ENCODE measurements at regions not wholly inside any gene's neighbourhood (a gene's known extent, or its start where the extent isn't known, plus 50 kb on each side); places are given as distances from the start of the nearest gene placed in this dataset.

DNA sequence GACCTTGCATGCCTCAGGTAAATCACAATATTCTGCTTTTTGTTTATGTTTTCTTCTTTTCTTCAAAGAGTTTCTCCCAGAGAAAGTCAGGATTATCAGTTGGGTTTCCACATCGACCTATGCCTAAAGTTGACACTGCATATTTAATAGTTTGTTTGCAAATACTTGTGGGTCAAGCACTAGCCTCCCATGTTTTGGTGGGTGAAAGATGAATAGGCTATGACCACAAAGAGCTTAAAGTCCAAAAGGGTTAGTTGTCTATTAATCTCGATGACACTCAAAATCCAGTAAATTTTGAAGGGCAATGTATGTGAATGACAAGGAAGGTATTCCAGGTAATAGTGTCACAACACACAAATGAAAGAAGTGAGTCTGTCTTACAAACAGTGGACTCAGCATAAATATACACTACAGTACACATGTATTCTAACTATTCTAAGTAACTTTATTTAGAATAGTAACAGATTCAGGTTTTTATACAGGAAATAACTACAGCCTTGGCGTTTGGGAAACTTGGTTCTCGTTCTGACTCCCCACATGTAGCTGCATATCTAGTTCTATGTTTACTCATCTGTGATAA is 667.1 kb downstream of the PCDH17 start:
- TF ChIP-seq ISL1 (CRISPR knock-in tag; IDR thresholded peaks at IDR 0.05) (no peak), ZNF8 (CRISPR knock-in tag; IDR thresholded peaks at IDR 0.05) (no peak), CSDC2 (CRISPR knock-in tag; IDR thresholded peaks at IDR 0.05) (no peak)
- TF ChIP-seq, protein P1, sequence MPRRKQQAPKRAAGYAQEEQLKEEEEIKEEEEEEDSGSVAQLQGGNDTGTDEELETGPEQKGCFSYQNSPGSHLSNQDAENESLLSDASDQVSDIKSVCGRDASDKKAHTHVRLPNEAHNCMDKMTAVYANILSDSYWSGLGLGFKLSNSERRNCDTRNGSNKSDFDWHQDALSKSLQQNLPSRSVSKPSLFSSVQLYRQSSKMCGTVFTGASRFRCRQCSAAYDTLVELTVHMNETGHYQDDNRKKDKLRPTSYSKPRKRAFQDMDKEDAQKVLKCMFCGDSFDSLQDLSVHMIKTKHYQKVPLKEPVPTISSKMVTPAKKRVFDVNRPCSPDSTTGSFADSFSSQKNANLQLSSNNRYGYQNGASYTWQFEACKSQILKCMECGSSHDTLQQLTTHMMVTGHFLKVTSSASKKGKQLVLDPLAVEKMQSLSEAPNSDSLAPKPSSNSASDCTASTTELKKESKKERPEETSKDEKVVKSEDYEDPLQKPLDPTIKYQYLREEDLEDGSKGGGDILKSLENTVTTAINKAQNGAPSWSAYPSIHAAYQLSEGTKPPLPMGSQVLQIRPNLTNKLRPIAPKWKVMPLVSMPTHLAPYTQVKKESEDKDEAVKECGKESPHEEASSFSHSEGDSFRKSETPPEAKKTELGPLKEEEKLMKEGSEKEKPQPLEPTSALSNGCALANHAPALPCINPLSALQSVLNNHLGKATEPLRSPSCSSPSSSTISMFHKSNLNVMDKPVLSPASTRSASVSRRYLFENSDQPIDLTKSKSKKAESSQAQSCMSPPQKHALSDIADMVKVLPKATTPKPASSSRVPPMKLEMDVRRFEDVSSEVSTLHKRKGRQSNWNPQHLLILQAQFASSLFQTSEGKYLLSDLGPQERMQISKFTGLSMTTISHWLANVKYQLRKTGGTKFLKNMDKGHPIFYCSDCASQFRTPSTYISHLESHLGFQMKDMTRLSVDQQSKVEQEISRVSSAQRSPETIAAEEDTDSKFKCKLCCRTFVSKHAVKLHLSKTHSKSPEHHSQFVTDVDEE (CRISPR knock-in tag; IDR thresholded peaks at IDR 0.05), result no peak
- TF ChIP-seq, protein P2, sequence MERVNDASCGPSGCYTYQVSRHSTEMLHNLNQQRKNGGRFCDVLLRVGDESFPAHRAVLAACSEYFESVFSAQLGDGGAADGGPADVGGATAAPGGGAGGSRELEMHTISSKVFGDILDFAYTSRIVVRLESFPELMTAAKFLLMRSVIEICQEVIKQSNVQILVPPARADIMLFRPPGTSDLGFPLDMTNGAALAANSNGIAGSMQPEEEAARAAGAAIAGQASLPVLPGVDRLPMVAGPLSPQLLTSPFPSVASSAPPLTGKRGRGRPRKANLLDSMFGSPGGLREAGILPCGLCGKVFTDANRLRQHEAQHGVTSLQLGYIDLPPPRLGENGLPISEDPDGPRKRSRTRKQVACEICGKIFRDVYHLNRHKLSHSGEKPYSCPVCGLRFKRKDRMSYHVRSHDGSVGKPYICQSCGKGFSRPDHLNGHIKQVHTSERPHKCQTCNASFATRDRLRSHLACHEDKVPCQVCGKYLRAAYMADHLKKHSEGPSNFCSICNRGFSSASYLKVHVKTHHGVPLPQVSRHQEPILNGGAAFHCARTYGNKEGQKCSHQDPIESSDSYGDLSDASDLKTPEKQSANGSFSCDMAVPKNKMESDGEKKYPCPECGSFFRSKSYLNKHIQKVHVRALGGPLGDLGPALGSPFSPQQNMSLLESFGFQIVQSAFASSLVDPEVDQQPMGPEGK (CRISPR knock-in tag; IDR thresholded peaks at IDR 0.05; ENCODE audit: borderline replicate concordance), result no peak
- ATAC-seq, result no peak

DNA sequence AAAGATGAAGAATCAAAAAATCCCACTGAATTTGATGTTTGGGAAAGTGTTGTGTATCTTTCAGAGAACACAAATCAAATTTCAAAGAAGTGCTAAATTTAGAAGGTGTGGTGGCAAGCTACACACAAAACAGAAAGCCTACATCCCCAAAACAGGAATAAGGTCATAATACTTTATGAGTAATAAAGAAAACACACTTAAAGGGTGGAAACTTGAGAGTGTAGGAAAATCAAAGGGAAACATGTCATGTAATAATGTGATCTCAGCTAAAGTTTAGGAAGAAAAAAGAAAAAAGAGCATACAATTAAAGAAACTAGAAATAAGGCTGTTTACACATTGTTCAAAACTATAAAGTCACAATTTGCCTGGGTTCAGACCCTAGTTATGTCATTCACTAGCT is 668.7 kb downstream of the PCDH17 start:
- no peak for ATAC-seq
- TF ChIP-seq ZC3H10 (CRISPR knock-in tag; IDR thresholded peaks at IDR 0.05), result no peak
- TF ChIP-seq, protein P1 (CRISPR knock-in tag; IDR thresholded peaks at IDR 0.05), result no peak
- TF ChIP-seq, protein P3, sequence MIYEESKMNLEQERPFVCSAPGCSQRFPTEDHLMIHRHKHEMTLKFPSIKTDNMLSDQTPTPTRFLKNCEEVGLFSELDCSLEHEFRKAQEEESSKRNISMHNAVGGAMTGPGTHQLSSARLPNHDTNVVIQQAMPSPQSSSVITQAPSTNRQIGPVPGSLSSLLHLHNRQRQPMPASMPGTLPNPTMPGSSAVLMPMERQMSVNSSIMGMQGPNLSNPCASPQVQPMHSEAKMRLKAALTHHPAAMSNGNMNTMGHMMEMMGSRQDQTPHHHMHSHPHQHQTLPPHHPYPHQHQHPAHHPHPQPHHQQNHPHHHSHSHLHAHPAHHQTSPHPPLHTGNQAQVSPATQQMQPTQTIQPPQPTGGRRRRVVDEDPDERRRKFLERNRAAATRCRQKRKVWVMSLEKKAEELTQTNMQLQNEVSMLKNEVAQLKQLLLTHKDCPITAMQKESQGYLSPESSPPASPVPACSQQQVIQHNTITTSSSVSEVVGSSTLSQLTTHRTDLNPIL (CRISPR knock-in tag; IDR thresholded peaks at IDR 0.05; ENCODE audit: low read depth), result no peak
- TF ChIP-seq ZNF70 (CRISPR knock-in tag; IDR thresholded peaks at IDR 0.05), result no peak
- TF ChIP-seq SNAI2 (CRISPR knock-in tag; IDR thresholded peaks at IDR 0.05), result no peak
- TF ChIP-seq, protein P2 (CRISPR knock-in tag; IDR thresholded peaks at IDR 0.05; ENCODE audit: borderline replicate concordance), result no peak
- TF ChIP-seq, protein P4, sequence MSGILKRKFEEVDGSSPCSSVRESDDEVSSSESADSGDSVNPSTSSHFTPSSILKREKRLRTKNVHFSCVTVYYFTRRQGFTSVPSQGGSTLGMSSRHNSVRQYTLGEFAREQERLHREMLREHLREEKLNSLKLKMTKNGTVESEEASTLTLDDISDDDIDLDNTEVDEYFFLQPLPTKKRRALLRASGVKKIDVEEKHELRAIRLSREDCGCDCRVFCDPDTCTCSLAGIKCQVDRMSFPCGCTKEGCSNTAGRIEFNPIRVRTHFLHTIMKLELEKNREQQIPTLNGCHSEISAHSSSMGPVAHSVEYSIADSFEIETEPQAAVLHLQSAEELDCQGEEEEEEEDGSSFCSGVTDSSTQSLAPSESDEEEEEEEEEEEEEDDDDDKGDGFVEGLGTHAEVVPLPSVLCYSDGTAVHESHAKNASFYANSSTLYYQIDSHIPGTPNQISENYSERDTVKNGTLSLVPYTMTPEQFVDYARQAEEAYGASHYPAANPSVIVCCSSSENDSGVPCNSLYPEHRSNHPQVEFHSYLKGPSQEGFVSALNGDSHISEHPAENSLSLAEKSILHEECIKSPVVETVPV (CRISPR knock-in tag; IDR thresholded peaks at IDR 0.05), result no peak
- TF ChIP-seq RARB (CRISPR knock-in tag; IDR thresholded peaks at IDR 0.05), result no peak
- TF ChIP-seq OSR1 (CRISPR knock-in tag; IDR thresholded peaks at IDR 0.05), result no peak

DNA sequence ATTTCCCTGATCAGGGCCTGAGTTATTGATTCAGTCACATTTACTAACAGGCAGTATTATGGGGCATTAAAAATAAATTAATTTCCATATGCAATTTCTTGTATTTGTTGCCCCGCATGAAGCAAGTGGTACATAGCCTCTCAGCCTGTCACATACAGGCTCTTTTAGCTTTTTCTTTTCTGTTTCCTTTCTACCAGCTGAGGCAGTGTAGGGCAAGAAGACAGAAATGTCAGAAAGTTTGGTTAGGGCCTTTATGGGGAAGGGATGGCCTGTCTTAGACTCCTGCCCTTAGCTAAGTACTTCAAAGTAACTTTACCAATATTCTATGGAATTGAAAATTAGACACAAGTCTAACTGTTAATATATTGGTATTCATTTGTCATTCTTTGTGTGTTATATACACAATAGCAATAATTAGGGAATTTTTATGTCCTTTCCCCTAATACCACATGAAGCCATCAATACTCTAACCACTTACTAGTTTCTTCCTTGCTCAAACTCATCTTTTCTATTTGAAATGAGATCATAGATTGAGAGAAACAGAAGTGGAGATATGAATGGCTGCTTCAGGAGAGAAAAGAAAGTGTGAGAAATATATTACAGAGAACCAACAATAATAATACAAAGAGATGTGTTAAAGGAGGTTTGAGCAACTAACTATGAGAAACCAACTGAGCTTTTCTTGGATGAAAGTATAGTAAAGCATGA is 669.6 kb downstream of the PCDH17 start:
- no peak for TF ChIP-seq RARB (CRISPR knock-in tag; IDR thresholded peaks at IDR 0.05)
- no peak for TF ChIP-seq GLIS3 (CRISPR knock-in tag; IDR thresholded peaks at IDR 0.05)
- no peak for TF ChIP-seq ESRRG (CRISPR knock-in tag; IDR thresholded peaks at IDR 0.05)
- TF ChIP-seq, protein P4 (CRISPR knock-in tag; IDR thresholded peaks at IDR 0.05), result no peak
- TF ChIP-seq, protein P5, sequence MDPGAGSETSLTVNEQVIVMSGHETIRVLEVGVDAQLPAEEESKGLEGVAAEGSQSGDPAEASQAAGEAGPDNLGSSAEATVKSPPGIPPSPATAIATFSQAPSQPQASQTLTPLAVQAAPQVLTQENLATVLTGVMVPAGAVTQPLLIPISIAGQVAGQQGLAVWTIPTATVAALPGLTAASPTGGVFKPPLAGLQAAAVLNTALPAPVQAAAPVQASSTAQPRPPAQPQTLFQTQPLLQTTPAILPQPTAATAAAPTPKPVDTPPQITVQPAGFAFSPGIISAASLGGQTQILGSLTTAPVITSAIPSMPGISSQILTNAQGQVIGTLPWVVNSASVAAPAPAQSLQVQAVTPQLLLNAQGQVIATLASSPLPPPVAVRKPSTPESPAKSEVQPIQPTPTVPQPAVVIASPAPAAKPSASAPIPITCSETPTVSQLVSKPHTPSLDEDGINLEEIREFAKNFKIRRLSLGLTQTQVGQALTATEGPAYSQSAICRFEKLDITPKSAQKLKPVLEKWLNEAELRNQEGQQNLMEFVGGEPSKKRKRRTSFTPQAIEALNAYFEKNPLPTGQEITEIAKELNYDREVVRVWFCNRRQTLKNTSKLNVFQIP (CRISPR knock-in tag; IDR thresholded peaks at IDR 0.05; ENCODE audit: borderline replicate concordance, low read depth), result no peak
- TF ChIP-seq ZNF70 (CRISPR knock-in tag; IDR thresholded peaks at IDR 0.05), result no peak
- no peak for TF ChIP-seq ZFP3 (CRISPR knock-in tag; IDR thresholded peaks at IDR 0.05)
- ATAC-seq, result no peak

Measured in SK-N-SH treated with all-trans-retinoic acid at 6 μM for 48 hours (cell line).